Astrocyte (in vitro differentiated cells and primary cell): ENCODE measurements at regions not wholly inside any gene's neighbourhood (a gene's known extent, or its start where the extent isn't known, plus 50 kb on each side); places are given as distances from the start of the nearest gene placed in this dataset.

Experiments
- EZH2 ChIP-seq: IDR thresholded peaks from 2 replicates; pipeline ENCODE4 v1.6.1; 2012; ENCODE audit warnings: mild to moderate bottlenecking, low read length, inconsistent platforms; ENCODE audit not compliant: insufficient read depth
- TF ChIP-seq, protein P1 (sequence below): IDR thresholded peaks from 2 replicates; pipeline ENCODE4 v1.5.1; 2011; ENCODE audit warnings: low read depth, mild to moderate bottlenecking, inconsistent platforms, low read length, moderate library complexity; ENCODE audit not compliant: insufficient read depth

DNA sequence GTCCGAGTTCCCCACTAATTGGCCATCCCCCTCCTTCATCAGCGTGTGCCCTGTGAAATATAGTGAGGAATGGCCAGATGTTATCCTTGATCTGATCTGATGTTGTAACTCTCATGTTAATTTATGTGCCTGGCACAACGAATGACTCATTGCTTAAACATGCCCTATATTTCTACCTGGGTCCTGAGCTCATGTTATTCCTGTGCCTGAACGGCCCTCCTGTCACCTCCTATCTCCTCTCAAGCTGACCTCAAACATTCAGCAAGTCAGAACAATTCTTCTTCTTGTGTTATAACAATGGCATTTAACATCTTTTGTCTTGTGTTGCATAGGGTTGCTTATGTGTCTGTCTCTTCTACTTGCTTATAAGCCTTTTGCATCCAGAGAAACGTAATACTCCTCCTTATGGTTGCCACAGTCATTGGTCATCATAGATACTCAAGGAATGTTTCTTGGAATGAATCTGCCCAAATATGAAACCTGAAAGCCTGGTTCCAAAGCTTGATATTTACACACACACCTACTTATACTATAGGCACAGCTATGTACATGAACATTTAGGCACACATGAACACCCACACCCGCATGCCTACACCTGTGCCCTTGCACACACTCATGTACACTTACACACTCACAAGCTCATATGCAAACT lies 80.2 kb upstream of the PHLPP1 start:
- TF ChIP-seq, protein P1, sequence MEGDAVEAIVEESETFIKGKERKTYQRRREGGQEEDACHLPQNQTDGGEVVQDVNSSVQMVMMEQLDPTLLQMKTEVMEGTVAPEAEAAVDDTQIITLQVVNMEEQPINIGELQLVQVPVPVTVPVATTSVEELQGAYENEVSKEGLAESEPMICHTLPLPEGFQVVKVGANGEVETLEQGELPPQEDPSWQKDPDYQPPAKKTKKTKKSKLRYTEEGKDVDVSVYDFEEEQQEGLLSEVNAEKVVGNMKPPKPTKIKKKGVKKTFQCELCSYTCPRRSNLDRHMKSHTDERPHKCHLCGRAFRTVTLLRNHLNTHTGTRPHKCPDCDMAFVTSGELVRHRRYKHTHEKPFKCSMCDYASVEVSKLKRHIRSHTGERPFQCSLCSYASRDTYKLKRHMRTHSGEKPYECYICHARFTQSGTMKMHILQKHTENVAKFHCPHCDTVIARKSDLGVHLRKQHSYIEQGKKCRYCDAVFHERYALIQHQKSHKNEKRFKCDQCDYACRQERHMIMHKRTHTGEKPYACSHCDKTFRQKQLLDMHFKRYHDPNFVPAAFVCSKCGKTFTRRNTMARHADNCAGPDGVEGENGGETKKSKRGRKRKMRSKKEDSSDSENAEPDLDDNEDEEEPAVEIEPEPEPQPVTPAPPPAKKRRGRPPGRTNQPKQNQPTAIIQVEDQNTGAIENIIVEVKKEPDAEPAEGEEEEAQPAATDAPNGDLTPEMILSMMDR, result no peak
- no peak for TF ChIP-seq EZH2
